ENCODE measurements at regions not wholly inside any gene's neighbourhood (a gene's known extent, or its start where the extent isn't known, plus 50 kb on each side); places are given as distances from the start of the nearest gene placed in this dataset.

GRCh38 chr3:168608926-168609325 lies 513.2 kb upstream of the GOLIM4 start:
- Histone ChIP-seq H2AFZ (ENCODE audit: low read length) (no peak overlapping the region), H3K9me3 (replicated peaks; ENCODE audit: insufficient read depth, low read length) (no peaks in the 10 kb centered on the region), H4K20me1 (ENCODE audit: insufficient read depth, low read length) (no peaks in the 10 kb centered on the region), H3K36me3 (replicated peaks; ENCODE audit: insufficient read depth, low read length) (no peaks in the 10 kb centered on the region), H3K9ac (ENCODE audit: low read length) (no peak overlapping the region), H3K9me2 (replicated peaks; ENCODE audit: insufficient read depth, low read length) (no peaks in the 10 kb centered on the region), H3K4me2 (ENCODE audit: low read depth, low read length) (no peak overlapping the region), H3K27me3 (replicated peaks; ENCODE audit: insufficient read depth, low read length) (no peaks in the 10 kb centered on the region), H3K79me2 (ENCODE audit: low read length) (no peaks in the 10 kb centered on the region), H3K4me1 (ENCODE audit: low read length) (no peaks in the 10 kb centered on the region), H3K4me3 (ENCODE audit: low read length) (no peak overlapping the region), H3F3A (ENCODE audit: insufficient read depth, low read length) (no peaks in the 10 kb centered on the region), H3K27ac (ENCODE audit: low read length) (no peak overlapping the region)
- DNase-seq: no peak
- no peak for TF ChIP-seq EZH2phosphoT487 (IDR thresholded peaks at IDR 0.05; ENCODE audit: low read length)
- no peak for TF ChIP-seq EZH2 (optimal IDR thresholded peaks at IDR 0.05; ENCODE audit: low read depth, low read length)
- no peak for TF ChIP-seq CTCF (IDR thresholded peaks at IDR 0.05; ENCODE audit: low read length)

DNA sequence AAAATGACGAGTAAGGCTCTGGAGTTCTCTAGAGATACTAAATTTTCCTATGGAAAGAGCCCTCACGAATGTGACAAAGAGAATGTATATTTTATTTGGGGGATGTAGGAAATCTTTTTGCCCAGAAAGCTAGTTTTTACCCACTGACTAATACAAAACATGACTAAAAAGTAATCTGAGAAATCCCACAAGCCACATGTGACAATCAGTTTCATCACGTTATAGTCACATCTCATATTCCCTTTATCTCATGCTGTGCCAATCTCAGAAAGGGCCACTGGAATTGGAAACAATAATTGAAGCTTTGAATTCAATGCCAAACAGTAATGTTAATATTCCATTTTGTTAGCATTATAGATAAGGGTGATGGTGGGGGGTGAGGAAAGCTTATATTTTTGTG lies 509.0 kb upstream of the GOLIM4 start:
- no peaks in the 10 kb centered on the region for H3K4me1 ChIP-seq (ENCODE audit: low read length)
- no peak overlapping the region for H3K27ac ChIP-seq (ENCODE audit: low read length)
- no peak overlapping the region for H3K4me2 ChIP-seq (ENCODE audit: low read depth, low read length)
- DNase-seq: no peak
- H3K79me2 ChIP-seq (ENCODE audit: low read length): no peaks in the 10 kb centered on the region
- H3K4me3 ChIP-seq (ENCODE audit: low read length): no peak overlapping the region
- H3K9ac ChIP-seq (ENCODE audit: low read length): no peak overlapping the region
- H3K9me3 ChIP-seq (replicated peaks; ENCODE audit: insufficient read depth, low read length): no peaks in the 10 kb centered on the region
- no peaks in the 10 kb centered on the region for H3K36me3 ChIP-seq (replicated peaks; ENCODE audit: insufficient read depth, low read length)
- H3F3A ChIP-seq (ENCODE audit: insufficient read depth, low read length): no peaks in the 10 kb centered on the region
- H3K9me2 ChIP-seq (replicated peaks; ENCODE audit: insufficient read depth, low read length): no peaks in the 10 kb centered on the region
- no peaks in the 10 kb centered on the region for H4K20me1 ChIP-seq (ENCODE audit: insufficient read depth, low read length)
- TF ChIP-seq EZH2 (optimal IDR thresholded peaks at IDR 0.05; ENCODE audit: low read depth, low read length) (no peak), EZH2phosphoT487 (IDR thresholded peaks at IDR 0.05; ENCODE audit: low read length) (no peak), CTCF (IDR thresholded peaks at IDR 0.05; ENCODE audit: low read length) (no peak)
- H3K27me3 ChIP-seq (replicated peaks; ENCODE audit: insufficient read depth, low read length): no peaks in the 10 kb centered on the region
- no peak overlapping the region for H2AFZ ChIP-seq (ENCODE audit: low read length)

- no peak overlapping the region for H3K4me2 ChIP-seq (ENCODE audit: low read depth, low read length)
- TF ChIP-seq EZH2 (optimal IDR thresholded peaks at IDR 0.05; ENCODE audit: low read depth, low read length) (no peak), EZH2phosphoT487 (IDR thresholded peaks at IDR 0.05; ENCODE audit: low read length) (no peak), CTCF (IDR thresholded peaks at IDR 0.05; ENCODE audit: low read length) (no peak)
- DNase-seq: no peak
- H3K27ac ChIP-seq (ENCODE audit: low read length): no peak overlapping the region
- no peaks in the 10 kb centered on the region for H3K9me3 ChIP-seq (replicated peaks; ENCODE audit: insufficient read depth, low read length)
- no peak overlapping the region for H2AFZ ChIP-seq (ENCODE audit: low read length)
- no peaks in the 10 kb centered on the region for H3K79me2 ChIP-seq (ENCODE audit: low read length)
- H3K9ac ChIP-seq (ENCODE audit: low read length): no peak overlapping the region
- no peaks in the 10 kb centered on the region for H3F3A ChIP-seq (ENCODE audit: insufficient read depth, low read length)
- H3K9me2 ChIP-seq (replicated peaks; ENCODE audit: insufficient read depth, low read length): no peaks in the 10 kb centered on the region
- H3K4me3 ChIP-seq (ENCODE audit: low read length): no peak overlapping the region
- H3K4me1 ChIP-seq (ENCODE audit: low read length): no peaks in the 10 kb centered on the region
- no peaks in the 10 kb centered on the region for H3K36me3 ChIP-seq (replicated peaks; ENCODE audit: insufficient read depth, low read length)
- H4K20me1 ChIP-seq (ENCODE audit: insufficient read depth, low read length): no peaks in the 10 kb centered on the region
- no peaks in the 10 kb centered on the region for H3K27me3 ChIP-seq (replicated peaks; ENCODE audit: insufficient read depth, low read length)
Observed at GRCh38 chr3:168598250-168598649, 502.5 kb upstream of the GOLIM4 start.

Measured in MM.1S (cell line).